GM19099 (cell line): ENCODE measurements at regions not wholly inside any gene's neighbourhood (a gene's known extent, or its start where the extent isn't known, plus 50 kb on each side); places are given as distances from the start of the nearest gene placed in this dataset.

Source experiments
- POLR2A ChIP-seq: IDR thresholded peaks from 3 replicates; pipeline ENCODE4 v1.6.1; 2011; ENCODE audit warnings: low read depth; ENCODE audit not compliant: insufficient read length; ENCODE audit errors: extremely low read depth

- TF ChIP-seq POLR2A = no peak
These were observed 785.0 kb upstream of the MIR17HG start for GRCh38 chr13:90562443-90562842.

GRCh38 chr13:90564096-90564495, 783.4 kb upstream of the MIR17HG start:
- TF ChIP-seq POLR2A = no peak

- TF ChIP-seq POLR2A = no peak
These were observed 782.9 kb upstream of the MIR17HG start for GRCh38 chr13:90564566-90564965.

- no peak for TF ChIP-seq POLR2A
These were observed 781.3 kb upstream of the MIR17HG start for GRCh38 chr13:90565985-90566713.

GRCh38 chr13:90568165-90568564, 779.3 kb upstream of the MIR17HG start:
- TF ChIP-seq POLR2A = no peak

- TF ChIP-seq POLR2A = no peak
These were observed 771.4 kb upstream of the MIR17HG start for GRCh38 chr13:90576067-90576466.

- TF ChIP-seq POLR2A = no peak
These were observed 769.8 kb upstream of the MIR17HG start for GRCh38 chr13:90577726-90578125.

GRCh38 chr13:90585392-90585791, 762.1 kb upstream of the MIR17HG start:
- no peak for TF ChIP-seq POLR2A

GRCh38 chr13:90591260-90591926, 756.1 kb upstream of the MIR17HG start:
- no peak for TF ChIP-seq POLR2A

- no peak for TF ChIP-seq POLR2A
These were observed 755.6 kb upstream of the MIR17HG start for GRCh38 chr13:90591927-90592268.

GRCh38 chr13:90592943-90593342, 754.5 kb upstream of the MIR17HG start:
- TF ChIP-seq POLR2A = no peak

GRCh38 chr13:90594681-90595080, 752.8 kb upstream of the MIR17HG start:
- no peak for TF ChIP-seq POLR2A

- no peak for TF ChIP-seq POLR2A
These were observed 741.8 kb upstream of the MIR17HG start for GRCh38 chr13:90605664-90606063.

- TF ChIP-seq POLR2A = no peak
These were observed 735.1 kb upstream of the MIR17HG start for GRCh38 chr13:90612391-90612790.

GRCh38 chr13:90613076-90613795, 734.3 kb upstream of the MIR17HG start:
- no peak for TF ChIP-seq POLR2A

GRCh38 chr13:90615236-90615635, 732.3 kb upstream of the MIR17HG start:
- TF ChIP-seq POLR2A = no peak
